PC-3 (cell line): ENCODE measurements at regions not wholly inside any gene's neighbourhood (a gene's known extent, or its start where the extent isn't known, plus 50 kb on each side); places are given as distances from the start of the nearest gene placed in this dataset.

ENCODE experiments used
- ATAC-seq: fragments of 200-7000 bp; cut with Tn5 transposase; 2 replicates; pipeline ENCODE4 v1.9.1; 2020; ENCODE audit warnings: mild to moderate bottlenecking, moderate library complexity
- BruUV-seq: library from RNA; stranded (reverse); fragments of 400-500 nt; replicated peaks from 2 replicates; lab custom pipeline; 2021; lab: Mats Ljungman, UMichigan
- CTCF ChIA-PET: fragments of 300-600 bp; sonication (Branson Sonifier 250); formaldehyde crosslinking; loops from one replicate; lab custom pipeline; 2022; ENCODE audit warnings: antibody characterized with exemption; lab: Charles Lee
- POLR2A ChIA-PET: fragments of 300-600 bp; sonication (Branson Sonifier 250); formaldehyde crosslinking; loops from one replicate; lab custom pipeline; 2022; ENCODE audit warnings: antibody characterized with exemption; ENCODE audit not compliant: unreplicated experiment; lab: Charles Lee
- DNase-seq: peaks from one replicate; pipeline ENCODE4 v3.0.0-alpha.2; 2015
- H2AFZ ChIP-seq: fragments of 300-600 bp; sonication (generic); 2 replicates; pipeline ENCODE4 v1.6.0; 2016; ENCODE audit warnings: antibody characterized with exemption, low read length
- H3F3A ChIP-seq: fragments of 300-600 bp; sonication (generic); one replicate; pipeline ENCODE4 v1.6.0; 2017; ENCODE audit warnings: antibody characterized with exemption, low read length, control low read depth, mild to moderate bottlenecking; ENCODE audit not compliant: unreplicated experiment
- H3K27ac ChIP-seq: fragments of 300-600 bp; sonication (generic); 2 replicates; pipeline ENCODE4 v1.5.1; 2016; ENCODE audit warnings: mild to moderate bottlenecking, low read length
- H3K27me3 ChIP-seq: fragments of 300-600 bp; sonication (generic); 2 replicates; pipeline ENCODE4 v1.6.1; 2016; ENCODE audit warnings: low read length, mixed read lengths
- H3K36me3 ChIP-seq: fragments of 300-600 bp; sonication (generic); 2 replicates; pipeline ENCODE4 v1.6.1; 2016; ENCODE audit warnings: low read depth, mixed run types, low read length, mixed read lengths
- H3K4me1 ChIP-seq: fragments of 300-600 bp; sonication (generic); 2 replicates; pipeline ENCODE4 v1.5.1; 2016; ENCODE audit warnings: low read length; ENCODE audit not compliant: insufficient read depth
- H3K4me2 ChIP-seq: fragments of 300-600 bp; sonication (generic); 2 replicates; pipeline ENCODE4 v1.6.0; 2016; ENCODE audit warnings: low read length
- H3K4me3 ChIP-seq: fragments of 300-600 bp; sonication (generic); 2 replicates; pipeline ENCODE4 v1.5.1; 2016; ENCODE audit warnings: mild to moderate bottlenecking, low read length, mixed read lengths
- H3K79me2 ChIP-seq: fragments of 300-600 bp; sonication (generic); 2 replicates; pipeline ENCODE4 v1.6.1; 2017; ENCODE audit warnings: low read length, mixed read lengths
- H3K9ac ChIP-seq: fragments of 300-600 bp; sonication (generic); 2 replicates; pipeline ENCODE4 v1.6.0; 2016; ENCODE audit warnings: mild to moderate bottlenecking, low read length
- H3K9me2 ChIP-seq: fragments of 300-600 bp; sonication (generic); replicated peaks from 2 replicates; pipeline ENCODE4 v1.6.1; 2016; ENCODE audit warnings: mixed run types, low read length, mixed read lengths
- H3K9me3 ChIP-seq: fragments of 300-600 bp; sonication (generic); 2 replicates; pipeline ENCODE4 v1.6.1; 2016; ENCODE audit warnings: low read length, mixed read lengths
- H4K20me1 ChIP-seq: fragments of 300-600 bp; sonication (generic); 2 replicates; pipeline ENCODE4 v1.6.1; 2016; ENCODE audit warnings: low read length, mixed read lengths
- EZH2 ChIP-seq: fragments of 300-600 bp; sonication (generic); IDR thresholded peaks from one replicate; pipeline ENCODE4 v1.6.1; 2017; ENCODE audit warnings: antibody characterized with exemption, mild to moderate bottlenecking, low read length; ENCODE audit not compliant: unreplicated experiment
- EZH2phosphoT487 ChIP-seq: fragments of 300-600 bp; sonication (generic); IDR thresholded peaks from 2 replicates; pipeline ENCODE4 v1.6.1; 2018; ENCODE audit warnings: mild to moderate bottlenecking, antibody characterized with exemption, low read length, borderline replicate concordance
- intact Hi-C: fragments of 100-400 bp; cut with micrococcal nuclease; formaldehyde crosslinking; loops from 2 replicates; pipeline ENCODE4 v1.9.0; 2023
- TF ChIP-seq, protein P1 (sequence below): fragments of 300-600 bp; sonication (generic); conservative IDR thresholded peaks from 2 replicates; pipeline ENCODE4 v1.5.1; 2017; ENCODE audit warnings: antibody characterized with exemption, low read depth, mild to moderate bottlenecking, low read length

DNA sequence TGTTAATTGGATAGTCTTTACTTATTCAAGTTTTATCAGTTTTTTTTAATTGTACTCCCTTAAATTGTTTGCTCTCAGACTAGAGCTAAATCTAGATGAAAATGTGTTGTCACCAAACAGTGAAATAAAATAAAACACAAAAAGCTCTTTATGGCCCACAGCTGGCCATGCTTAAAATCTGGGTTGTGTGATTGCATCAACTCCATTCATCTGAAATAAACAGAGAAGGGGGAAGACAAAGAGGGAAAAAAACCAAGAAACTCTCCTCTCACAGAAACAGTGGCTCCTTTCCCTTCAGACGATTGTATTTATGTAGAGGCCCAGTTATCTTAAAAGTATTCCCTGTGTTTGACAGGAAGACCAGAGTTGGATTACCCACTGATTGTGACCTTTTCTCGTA, 422.4 kb downstream of the IRX1 start:
- no peak overlapping the region for H2AFZ ChIP-seq
- ChIA-PET CTCF (no interaction called here), POLR2A (no interaction called here)
- TF ChIP-seq, protein P1, sequence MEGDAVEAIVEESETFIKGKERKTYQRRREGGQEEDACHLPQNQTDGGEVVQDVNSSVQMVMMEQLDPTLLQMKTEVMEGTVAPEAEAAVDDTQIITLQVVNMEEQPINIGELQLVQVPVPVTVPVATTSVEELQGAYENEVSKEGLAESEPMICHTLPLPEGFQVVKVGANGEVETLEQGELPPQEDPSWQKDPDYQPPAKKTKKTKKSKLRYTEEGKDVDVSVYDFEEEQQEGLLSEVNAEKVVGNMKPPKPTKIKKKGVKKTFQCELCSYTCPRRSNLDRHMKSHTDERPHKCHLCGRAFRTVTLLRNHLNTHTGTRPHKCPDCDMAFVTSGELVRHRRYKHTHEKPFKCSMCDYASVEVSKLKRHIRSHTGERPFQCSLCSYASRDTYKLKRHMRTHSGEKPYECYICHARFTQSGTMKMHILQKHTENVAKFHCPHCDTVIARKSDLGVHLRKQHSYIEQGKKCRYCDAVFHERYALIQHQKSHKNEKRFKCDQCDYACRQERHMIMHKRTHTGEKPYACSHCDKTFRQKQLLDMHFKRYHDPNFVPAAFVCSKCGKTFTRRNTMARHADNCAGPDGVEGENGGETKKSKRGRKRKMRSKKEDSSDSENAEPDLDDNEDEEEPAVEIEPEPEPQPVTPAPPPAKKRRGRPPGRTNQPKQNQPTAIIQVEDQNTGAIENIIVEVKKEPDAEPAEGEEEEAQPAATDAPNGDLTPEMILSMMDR: no peak
- TF ChIP-seq EZH2 (no peak), EZH2phosphoT487 (no peak)
- ATAC-seq (no peak), DNase-seq (no peak)
- no peaks in the 10 kb centered on the region for H3K9me2 ChIP-seq
- H3K9ac ChIP-seq: no peak overlapping the region
- no peak overlapping the region for H3K4me2 ChIP-seq
- no peaks in the 10 kb centered on the region for H3K27me3 ChIP-seq
- H3K27ac ChIP-seq: no peak overlapping the region
- H3K9me3 ChIP-seq: peaks cover 9% of the 10 kb centered on the region; the same call in 1 of the 2 replicates
- H3K4me1 ChIP-seq: no peaks in the 10 kb centered on the region
- no peaks in the 10 kb centered on the region for H3K36me3 ChIP-seq
- H3K79me2 ChIP-seq: no peaks in the 10 kb centered on the region
- no TSS peak for BruUV-seq
- intact Hi-C loops: no loop called here
- H3F3A ChIP-seq: no peaks in the 10 kb centered on the region
- no peaks in the 10 kb centered on the region for H4K20me1 ChIP-seq
- no peak overlapping the region for H3K4me3 ChIP-seq

DNA sequence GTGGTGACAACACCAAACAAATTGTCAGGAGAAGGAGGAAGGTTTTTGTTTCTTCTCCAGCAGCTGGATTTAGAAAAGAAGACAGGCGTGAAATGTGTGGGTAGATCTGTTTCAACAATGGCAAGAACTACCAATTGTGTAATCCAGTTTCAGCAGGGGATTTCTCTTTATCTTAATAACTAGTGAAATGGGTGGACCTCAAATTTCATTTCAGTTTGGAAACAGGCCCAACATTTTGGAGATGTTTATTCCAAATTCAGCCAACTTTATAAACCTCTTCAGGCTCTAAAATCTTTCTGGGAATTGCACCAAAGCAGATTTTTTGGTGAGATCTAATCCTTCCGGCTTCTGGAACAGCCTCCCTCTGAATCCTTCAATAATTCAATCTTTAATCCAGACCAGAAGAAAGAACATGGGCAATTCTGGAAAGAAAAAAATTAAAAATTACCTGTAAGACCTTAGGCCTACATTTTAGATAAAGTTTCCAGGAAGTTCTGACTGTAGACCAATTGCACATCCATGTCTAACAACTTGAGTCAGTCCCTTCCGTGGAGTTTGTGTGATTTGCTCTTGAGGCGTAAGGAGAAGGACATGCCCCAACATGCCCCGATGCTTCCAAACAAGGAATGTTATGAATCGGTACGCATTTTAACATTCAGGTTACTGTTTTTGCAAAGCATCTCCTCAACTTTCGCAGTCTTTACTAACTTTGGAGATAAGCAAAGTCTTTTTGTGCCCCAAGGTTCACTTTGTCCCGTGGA, 423.6 kb downstream of the IRX1 start:
- Histone ChIP-seq H3K9me2 (no peaks in the 10 kb centered on the region), H3K9ac (no peak overlapping the region), H3K4me1 (no peaks in the 10 kb centered on the region), H3F3A (no peaks in the 10 kb centered on the region), H2AFZ (no peak overlapping the region), H3K36me3 (no peaks in the 10 kb centered on the region), H3K9me3 (peaks cover 9% of the 10 kb centered on the region; the same call in 1 of the 2 replicates), H3K79me2 (no peaks in the 10 kb centered on the region), H3K27me3 (no peaks in the 10 kb centered on the region), H4K20me1 (no peaks in the 10 kb centered on the region), H3K27ac (no peak overlapping the region), H3K4me2 (no peak overlapping the region), H3K4me3 (no peak overlapping the region)
- TF ChIP-seq EZH2phosphoT487 (no peak), EZH2 (no peak)
- TF ChIP-seq, protein P1: no peak
- ChIA-PET CTCF (no interaction called here), POLR2A (no interaction called here)
- ATAC-seq (no peak), DNase-seq (no peak)
- intact Hi-C loops: no loop called here
- BruUV-seq: no TSS peak

DNA sequence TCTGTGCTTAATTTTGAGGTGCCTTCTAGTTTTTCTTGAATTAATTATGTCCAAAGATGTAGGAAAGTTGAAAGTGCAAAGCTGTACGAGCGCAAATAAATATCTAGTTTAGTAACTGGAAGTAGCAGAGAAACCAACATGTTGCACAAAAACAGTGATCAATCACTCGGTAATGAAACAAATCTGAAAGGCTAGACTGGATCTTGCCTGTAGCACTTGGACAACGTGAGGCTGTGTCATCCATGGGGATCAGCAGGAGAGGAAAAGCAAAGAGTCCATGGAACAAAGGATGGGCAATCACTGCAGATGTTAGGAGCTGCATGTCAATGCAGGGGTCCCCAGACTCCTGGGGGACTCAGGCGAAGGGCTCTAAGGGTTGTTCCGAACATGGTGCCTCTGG, 424.2 kb downstream of the IRX1 start:
- no peak overlapping the region for H2AFZ ChIP-seq

More for the DNA sequence above, 424.2 kb downstream of the IRX1 start:
- CTCF ChIA-PET: no interaction called here
- Histone ChIP-seq H3K27me3 (no peaks in the 10 kb centered on the region), H3K4me1 (no peaks in the 10 kb centered on the region), H3K9me3 (peaks cover 9% of the 10 kb centered on the region; the same call in 1 of the 2 replicates), H3F3A (no peaks in the 10 kb centered on the region), H3K9ac (no peak overlapping the region), H3K79me2 (no peaks in the 10 kb centered on the region), H3K9me2 (no peaks in the 10 kb centered on the region), H3K4me2 (no peak overlapping the region), H3K4me3 (no peak overlapping the region), H3K27ac (no peak overlapping the region), H3K36me3 (no peaks in the 10 kb centered on the region), H4K20me1 (no peaks in the 10 kb centered on the region)
- DNase-seq (no peak), ATAC-seq (no peak)
- TF ChIP-seq EZH2phosphoT487 (no peak), EZH2 (no peak)
- TF ChIP-seq, protein P1: no peak
- POLR2A ChIA-PET: no interaction called here
- intact Hi-C loops: no loop called here
- no TSS peak for BruUV-seq
